ENCODE measurements at regions not wholly inside any gene's neighbourhood (a gene's known extent, or its start where the extent isn't known, plus 50 kb on each side); places are given as distances from the start of the nearest gene placed in this dataset.
"Not testable (repeated sequence)": the region's sequence is repeated elsewhere in the genome, so short reads cannot be mapped to it uniquely, and the experiment has no call there.

GRCh38 chr18:10099539-10100140, 185.8 kb downstream of the VAPA start:
- H3K9ac ChIP-seq, result no peak overlapping the region
- no peaks in the 10 kb centered on the region for H3K79me2 ChIP-seq (ENCODE audit: insufficient read depth)
- H3K27ac ChIP-seq, result no peak overlapping the region
- no peak for TF ChIP-seq EZH2phosphoT487 (IDR thresholded peaks at IDR 0.05; ENCODE audit: insufficient read depth, low read depth)
- no peak for TF ChIP-seq EZH2 (IDR thresholded peaks at IDR 0.05; ENCODE audit: insufficient read depth, poor library complexity, severe bottlenecking)
- no peaks in the 10 kb centered on the region for H3K9me3 ChIP-seq (ENCODE audit: low read depth)
- peaks cover 15% of the 10 kb centered on the region; the same call in 1 of the 2 replicates for H3K4me1 ChIP-seq (ENCODE audit: insufficient read depth)
- in situ Hi-C loops (cut with MboI), result no loop called here
- no peaks in the 10 kb centered on the region for H3K36me3 ChIP-seq (ENCODE audit: low read depth)
- H3K27me3 ChIP-seq (replicated peaks; ENCODE audit: insufficient read depth), result no peaks in the 10 kb centered on the region
- H3K4me3 ChIP-seq, result no peak overlapping the region
- DNase-seq, result peak; percentile 69
- no peaks in the 10 kb centered on the region for H3K9me2 ChIP-seq (ENCODE audit: insufficient read depth)
- H4K20me1 ChIP-seq (ENCODE audit: insufficient read depth), result no peaks in the 10 kb centered on the region
- H3F3A ChIP-seq (ENCODE audit: insufficient read depth), result peaks cover 17% of the 10 kb centered on the region
- 28 to 30% methylated on average over 7 of the region's 7 CpGs for WGBS, 2 experiments (ENCODE audit: low coverage in 1 of 2, low lambda C conversion rate in 2 of 2, missing lambda C conversion rate in 2 of 2)
- peak overlapping the region; percentile 22 for H3K4me2 ChIP-seq (ENCODE audit: unreplicated experiment)
- H2AFZ ChIP-seq, result no peak overlapping the region

- Histone ChIP-seq H4K20me1 (ENCODE audit: insufficient read depth) (no peaks in the 10 kb centered on the region), H3K9me2 (ENCODE audit: insufficient read depth) (no peaks in the 10 kb centered on the region), H2AFZ (no peak overlapping the region), H3K4me1 (ENCODE audit: insufficient read depth) (peaks cover 14% of the 10 kb centered on the region; the same call in 1 of the 2 replicates), H3K9me3 (ENCODE audit: low read depth) (no peaks in the 10 kb centered on the region), H3K4me3 (no peak overlapping the region), H3K79me2 (ENCODE audit: insufficient read depth) (no peaks in the 10 kb centered on the region), H3F3A (ENCODE audit: insufficient read depth) (peaks cover 17% of the 10 kb centered on the region), H3K27ac (no peak overlapping the region), H3K9ac (no peak overlapping the region), H3K4me2 (ENCODE audit: unreplicated experiment) (no peak overlapping the region), H3K36me3 (ENCODE audit: low read depth) (no peaks in the 10 kb centered on the region), H3K27me3 (replicated peaks; ENCODE audit: insufficient read depth) (no peaks in the 10 kb centered on the region)
- in situ Hi-C loops (cut with MboI), result no loop called here
- no peak for DNase-seq
- 64 to 70% methylated on average over 4 of the region's 4 CpGs for WGBS, 2 experiments (ENCODE audit: low coverage in 1 of 2, low lambda C conversion rate in 2 of 2, missing lambda C conversion rate in 2 of 2)
- TF ChIP-seq EZH2phosphoT487 (IDR thresholded peaks at IDR 0.05; ENCODE audit: insufficient read depth, low read depth) (no peak), EZH2 (IDR thresholded peaks at IDR 0.05; ENCODE audit: insufficient read depth, poor library complexity, severe bottlenecking) (no peak)
Observed at GRCh38 chr18:10100196-10100595, 186.4 kb downstream of the VAPA start.

- peaks cover 17% of the 10 kb centered on the region for H3F3A ChIP-seq (ENCODE audit: insufficient read depth)
Observed at GRCh38 chr18:10100941-10101701, 187.3 kb downstream of the VAPA start.

GRCh38 chr18:10101729-10102128, 187.9 kb downstream of the VAPA start:
- Histone ChIP-seq H3K79me2 (ENCODE audit: insufficient read depth) (no peaks in the 10 kb centered on the region), H3K9me2 (ENCODE audit: insufficient read depth) (no peaks in the 10 kb centered on the region), H3K27me3 (replicated peaks; ENCODE audit: insufficient read depth) (no peaks in the 10 kb centered on the region), H4K20me1 (ENCODE audit: insufficient read depth) (no peaks in the 10 kb centered on the region), H3K36me3 (ENCODE audit: low read depth) (no peaks in the 10 kb centered on the region), H3K4me3 (no peak overlapping the region), H3K4me2 (ENCODE audit: unreplicated experiment) (peak overlapping the region; percentile 16), H3K9me3 (ENCODE audit: low read depth) (no peaks in the 10 kb centered on the region), H3K27ac (no peak overlapping the region), H2AFZ (no peak overlapping the region), H3F3A (ENCODE audit: insufficient read depth) (peaks cover 17% of the 10 kb centered on the region), H3K4me1 (ENCODE audit: insufficient read depth) (peaks cover 14% of the 10 kb centered on the region; the same call in 1 of the 2 replicates), H3K9ac (no peak overlapping the region)
- DNase-seq, result no peak
- in situ Hi-C loops (cut with MboI), result no loop called here
- 70 to 72% methylated on average over 5 of the region's 5 CpGs for WGBS, 2 experiments (ENCODE audit: low coverage in 1 of 2, low lambda C conversion rate in 2 of 2, missing lambda C conversion rate in 2 of 2)
- TF ChIP-seq EZH2phosphoT487 (IDR thresholded peaks at IDR 0.05; ENCODE audit: insufficient read depth, low read depth) (no peak), EZH2 (IDR thresholded peaks at IDR 0.05; ENCODE audit: insufficient read depth, poor library complexity, severe bottlenecking) (no peak)

More at GRCh38 chr18:10100941-10101701, 187.3 kb downstream of the VAPA start:
- Histone ChIP-seq H3K27me3 (replicated peaks; ENCODE audit: insufficient read depth) (no peaks in the 10 kb centered on the region), H3K4me2 (ENCODE audit: unreplicated experiment) (peak overlapping the region; percentile 16), H4K20me1 (ENCODE audit: insufficient read depth) (no peaks in the 10 kb centered on the region), H3K4me1 (ENCODE audit: insufficient read depth) (peaks cover 14% of the 10 kb centered on the region; the same call in 1 of the 2 replicates), H3K9me3 (ENCODE audit: low read depth) (no peaks in the 10 kb centered on the region), H3K27ac (no peak overlapping the region), H3K79me2 (ENCODE audit: insufficient read depth) (no peaks in the 10 kb centered on the region), H3K9me2 (ENCODE audit: insufficient read depth) (no peaks in the 10 kb centered on the region), H3K9ac (no peak overlapping the region), H3K4me3 (no peak overlapping the region), H2AFZ (no peak overlapping the region), H3K36me3 (ENCODE audit: low read depth) (no peaks in the 10 kb centered on the region)
- in situ Hi-C loops (cut with MboI), result no loop called here
- WGBS, 2 experiments (ENCODE audit: low coverage in 1 of 2, low lambda C conversion rate in 2 of 2, missing lambda C conversion rate in 2 of 2), result 9 to 14% methylated on average over 12 of the region's 12 CpGs
- TF ChIP-seq EZH2 (IDR thresholded peaks at IDR 0.05; ENCODE audit: insufficient read depth, poor library complexity, severe bottlenecking), result no peak
- TF ChIP-seq EZH2phosphoT487 (IDR thresholded peaks at IDR 0.05; ENCODE audit: insufficient read depth, low read depth), result no peak
- DNase-seq, result peak; percentile 66

- H3K79me2 ChIP-seq (ENCODE audit: insufficient read depth); H3K27me3 ChIP-seq (replicated peaks; ENCODE audit: insufficient read depth); H3K9me3 ChIP-seq (ENCODE audit: low read depth); in situ Hi-C loops (cut with MboI); H3K4me1 ChIP-seq (ENCODE audit: insufficient read depth); H3K9ac ChIP-seq; H3K4me2 ChIP-seq (ENCODE audit: unreplicated experiment); H3F3A ChIP-seq (ENCODE audit: insufficient read depth); H3K4me3 ChIP-seq; H3K9me2 ChIP-seq (ENCODE audit: insufficient read depth); DNase-seq; H4K20me1 ChIP-seq (ENCODE audit: insufficient read depth); H3K27ac ChIP-seq; H3K36me3 ChIP-seq (ENCODE audit: low read depth); H2AFZ ChIP-seq: not testable (repeated sequence)
- WGBS, 2 experiments (ENCODE audit: low coverage in 1 of 2, low lambda C conversion rate in 2 of 2, missing lambda C conversion rate in 2 of 2), result 36 to 42% methylated on average over 1 of the region's 1 CpG
Observed at GRCh38 chr18:10105118-10105517, 191.3 kb downstream of the VAPA start.

All from GM23248 (cell line).